Ovary (tissue), 7 donors: ENCODE measurements at regions not wholly inside any gene's neighbourhood (a gene's known extent, or its start where the extent isn't known, plus 50 kb on each side); places are given as distances from the start of the nearest gene placed in this dataset.

Experiments
- DNase-seq, 5 donors: peaks; one replicate each; pipeline ENCODE4 v3.0.0-alpha.2; 2019 to 2020
- H3K27ac ChIP-seq, 2 donors: fragments of 200-600 bp; one replicate each; pipeline versions ENCODE4 v1.5.1 to v1.8.0; 2019 to 2022
- H3K27me3 ChIP-seq: fragments of 200-600 bp; one replicate; pipeline ENCODE4 v1.8.0; 2022
- H3K36me3 ChIP-seq: fragments of 200-600 bp; sonication (generic); one replicate; pipeline ENCODE4 v1.5.1; 2019
- H3K4me1 ChIP-seq: one replicate; pipeline ENCODE4 v1.8.1; 2013; ENCODE audit warnings: mild to moderate bottlenecking, moderate library complexity; ENCODE audit not compliant: insufficient read depth
- H3K4me3 ChIP-seq: fragments of 200-600 bp; sonication (generic); one replicate; pipeline ENCODE4 v1.5.1; 2017
- H3K9me3 ChIP-seq, 2 donors: fragments of 200-600 bp in 1 of 2; sonication (generic) in 1 of 2; one replicate each; pipeline versions ENCODE4 v1.5.1 to v1.8.1; 2013 to 2019; ENCODE audit warnings: mild to moderate bottlenecking in 1 of 2, moderate library complexity in 1 of 2
- CTCF ChIP-seq, 3 donors: fragments of 450-650 bp in 2 of 3; fragments of 200-600 bp in 1 of 3; IDR thresholded peaks; one replicate each; pipeline versions ENCODE4 v1.5.1 to v1.8.0; 2016 to 2022; ENCODE audit warnings: antibody characterized with exemption in 3 of 3, mild to moderate bottlenecking in 1 of 3
- EP300 ChIP-seq: sonication (generic); formaldehyde crosslinking; IDR thresholded peaks from one replicate; pipeline ENCODE4 v1.6.1; 2017; ENCODE audit warnings: antibody characterized with exemption
- POLR2A ChIP-seq: fragments of 450-650 bp; IDR thresholded peaks from one replicate; pipeline ENCODE4 v1.6.1; 2017; ENCODE audit warnings: antibody characterized with exemption, mild to moderate bottlenecking, moderate library complexity
- WGBS, 3 donors: extraction: QIAGEN DNeasy Blood & Tissue Kit in 1 of 3; methylation state at CpG; one replicate each; pipeline versions ENCODE4 v1.1.5 to v1.1.7; 2013 to 2017; 5-methylcytosine and 5-hydroxymethylcytosine counted together
- intact Hi-C, 4 donors: fragments of 100-400 bp; cut with DNase I; formaldehyde crosslinking; loops; one replicate each; pipeline versions ENCODE4 v1.11.0 to v1.15.1; 2022 to 2023
- donor health status: DM: no; HTN: no; CAD: no; lungs with moderate emphysema.
- donor health status: DM: no; HTN: no; CAD: no.
- donor health status: Bipolar disorder and iron deficiency.
- donor health status: DM: no; HTN: no; CAD: no.
- donor health status: DM: yes; HTN: yes; CAD: no.

GRCh38 chr11:57081356-57081755 lies 92.6 kb downstream of the OR5AK2 start:
- DNase-seq = no peak
- intact Hi-C loops = no loop called here
- no peak for TF ChIP-seq EP300
- no peak for TF ChIP-seq POLR2A
- TF ChIP-seq CTCF (IDR thresholded peaks at IDR 0.05) = no peak
- no peak overlapping the region for H3K27ac ChIP-seq
- H3K4me1 ChIP-seq = no peaks in the 10 kb centered on the region
- H3K9me3 ChIP-seq = no peaks in the 10 kb centered on the region
- H3K27me3 ChIP-seq = no peaks in the 10 kb centered on the region
- no peaks in the 10 kb centered on the region for H3K36me3 ChIP-seq
- WGBS, 3 donors = 74 to 86% (median 77%) methylated on average over 1 of the region's 1 CpG
- no peak overlapping the region for H3K4me3 ChIP-seq

GRCh38 chr11:57082125-57082524 lies 93.4 kb downstream of the OR5AK2 start:
- Histone ChIP-seq H3K4me3 (no peak overlapping the region), H3K27ac (no peak overlapping the region), H3K27me3 (no peaks in the 10 kb centered on the region), H3K9me3 (no peaks in the 10 kb centered on the region), H3K4me1 (no peaks in the 10 kb centered on the region), H3K36me3 (no peaks in the 10 kb centered on the region)
- no peak for DNase-seq
- 87 to 96% (median 94%) methylated on average over 1 of the region's 1 CpG for WGBS, 3 donors
- TF ChIP-seq CTCF (IDR thresholded peaks at IDR 0.05) (no peak), EP300 (no peak), POLR2A (no peak)
- intact Hi-C loops = no loop called here

- 83 to 88% (median 86%) methylated on average over 2 of the region's 2 CpGs for WGBS, 3 donors
- TF ChIP-seq CTCF (IDR thresholded peaks at IDR 0.05) (no peak), POLR2A (no peak), EP300 (no peak)
- intact Hi-C loops = no loop called here
Observed at GRCh38 chr11:57083641-57084385, 95.1 kb downstream of the OR5AK2 start.

DNA sequence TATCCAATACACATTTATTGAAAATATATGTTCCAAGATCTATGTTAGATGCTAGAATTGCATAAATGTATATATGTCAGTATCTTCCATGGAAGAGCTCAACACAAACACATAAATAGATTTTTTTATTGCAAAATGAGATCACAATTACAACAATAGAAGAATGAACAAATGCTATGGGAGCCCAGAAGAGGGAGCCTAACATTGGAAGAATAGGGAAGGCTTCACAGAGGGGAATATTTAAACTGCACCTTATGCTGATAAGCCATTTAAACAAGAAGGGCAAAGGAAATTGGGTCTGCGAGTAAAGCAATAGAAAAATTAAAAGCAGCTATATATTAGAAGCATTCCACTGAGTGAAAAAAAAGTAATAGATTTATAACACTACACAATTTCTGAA lies 96.1 kb upstream of the LRRC55 start:
- Histone ChIP-seq H3K27me3 (no peaks in the 10 kb centered on the region), H3K36me3 (no peaks in the 10 kb centered on the region), H3K4me1 (no peaks in the 10 kb centered on the region), H3K27ac (no peak overlapping the region), H3K4me3 (no peak overlapping the region), H3K9me3 (no peaks in the 10 kb centered on the region)
- WGBS, 3 donors = 14 to 24% (median 19%) methylated on average over 1 of the region's 1 CpG
- DNase-seq = no peak
- intact Hi-C loops = no loop called here
- no peak for TF ChIP-seq EP300
- no peak for TF ChIP-seq CTCF (IDR thresholded peaks at IDR 0.05)
- TF ChIP-seq POLR2A = no peak

More at GRCh38 chr11:57083641-57084385, 95.1 kb downstream of the OR5AK2 start:
- Histone ChIP-seq H3K4me1 (no peaks in the 10 kb centered on the region), H3K27me3 (no peaks in the 10 kb centered on the region), H3K4me3 (no peak overlapping the region), H3K36me3 (no peaks in the 10 kb centered on the region), H3K27ac (no peak overlapping the region), H3K9me3 (no peaks in the 10 kb centered on the region)
- DNase-seq = no peak
